Parathyroid adenoma (tissue), 2 donors: ENCODE measurements at regions not wholly inside any gene's neighbourhood (a gene's known extent, or its start where the extent isn't known, plus 50 kb on each side); places are given as distances from the start of the nearest gene placed in this dataset.
"Not testable (repeated sequence)": the region's sequence is repeated elsewhere in the genome, so short reads cannot be mapped to it uniquely, and the experiment has no call there.

ENCODE experiments used
- H2AFZ ChIP-seq: fragments of 300-600 bp; sonication (generic); one replicate; pipeline ENCODE4 v1.7.0; 2017; ENCODE audit warnings: antibody characterized with exemption, mild to moderate bottlenecking
- H3K27ac ChIP-seq: fragments of 300-600 bp; sonication (generic); one replicate; pipeline ENCODE4 v1.7.0; 2017
- H3K27me3 ChIP-seq: fragments of 300-600 bp; sonication (generic); one replicate; pipeline ENCODE4 v1.7.0; 2017; ENCODE audit warnings: low read length; ENCODE audit not compliant: control insufficient read depth, insufficient read depth
- H3K36me3 ChIP-seq: fragments of 300-600 bp; sonication (generic); one replicate; pipeline ENCODE4 v1.7.0; 2017; ENCODE audit warnings: low read length; ENCODE audit not compliant: control insufficient read depth, insufficient read depth
- H3K4me1 ChIP-seq: fragments of 300-600 bp; sonication (generic); one replicate; pipeline ENCODE4 v1.7.0; 2017; ENCODE audit warnings: control low read depth
- H3K4me2 ChIP-seq: fragments of 300-600 bp; sonication (generic); one replicate; pipeline ENCODE4 v1.7.0; 2017; ENCODE audit warnings: low read length
- H3K4me3 ChIP-seq: fragments of 300-600 bp; sonication (generic); one replicate; pipeline ENCODE4 v1.7.0; 2017; ENCODE audit warnings: low read depth, low read length
- H3K79me2 ChIP-seq: fragments of 300-600 bp; sonication (generic); one replicate; pipeline ENCODE4 v1.7.0; 2017; ENCODE audit warnings: control low read depth
- H3K9ac ChIP-seq: fragments of 300-600 bp; sonication (generic); one replicate; pipeline ENCODE4 v1.7.0; 2017; ENCODE audit warnings: mild to moderate bottlenecking
- H3K9me3 ChIP-seq: fragments of 300-600 bp; sonication (generic); one replicate; pipeline ENCODE4 v1.7.0; 2017; ENCODE audit warnings: low read length; ENCODE audit not compliant: control insufficient read depth
- TF ChIP-seq, protein P1 (sequence below): fragments of 300-600 bp; sonication (generic); IDR thresholded peaks from one replicate; pipeline ENCODE4 v1.7.0; 2017; ENCODE audit warnings: antibody characterized with exemption, mild to moderate bottlenecking
- donor health status: primary hyperparathyroidism.

DNA sequence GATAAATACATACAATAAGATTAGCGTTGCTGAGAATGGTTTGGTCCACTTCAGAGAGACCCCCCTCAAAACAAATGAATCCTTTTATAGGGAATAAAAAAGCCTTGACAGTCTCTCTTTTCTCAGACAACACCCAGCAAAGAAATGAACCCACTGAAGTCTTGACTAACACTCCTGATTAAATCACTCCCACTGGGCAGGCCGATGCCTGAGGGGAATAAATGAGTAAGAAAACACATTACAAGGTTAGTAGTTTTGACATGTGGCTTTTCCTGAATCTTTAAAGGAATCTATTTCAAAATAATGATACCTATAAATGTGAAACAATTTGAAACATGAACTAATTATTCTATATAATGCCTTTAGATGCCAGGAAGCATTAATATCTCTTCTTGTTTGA lies 146.9 kb upstream of the POGK start:
- H3K4me1 ChIP-seq, result no peaks in the 10 kb centered on the region
- H3K79me2 ChIP-seq, result no peaks in the 10 kb centered on the region
- no peaks in the 10 kb centered on the region for H3K36me3 ChIP-seq
- H3K9ac ChIP-seq, result no peak overlapping the region
- H2AFZ ChIP-seq, result no peak overlapping the region
- H3K9me3 ChIP-seq, result no peaks in the 10 kb centered on the region
- TF ChIP-seq, protein P1, sequence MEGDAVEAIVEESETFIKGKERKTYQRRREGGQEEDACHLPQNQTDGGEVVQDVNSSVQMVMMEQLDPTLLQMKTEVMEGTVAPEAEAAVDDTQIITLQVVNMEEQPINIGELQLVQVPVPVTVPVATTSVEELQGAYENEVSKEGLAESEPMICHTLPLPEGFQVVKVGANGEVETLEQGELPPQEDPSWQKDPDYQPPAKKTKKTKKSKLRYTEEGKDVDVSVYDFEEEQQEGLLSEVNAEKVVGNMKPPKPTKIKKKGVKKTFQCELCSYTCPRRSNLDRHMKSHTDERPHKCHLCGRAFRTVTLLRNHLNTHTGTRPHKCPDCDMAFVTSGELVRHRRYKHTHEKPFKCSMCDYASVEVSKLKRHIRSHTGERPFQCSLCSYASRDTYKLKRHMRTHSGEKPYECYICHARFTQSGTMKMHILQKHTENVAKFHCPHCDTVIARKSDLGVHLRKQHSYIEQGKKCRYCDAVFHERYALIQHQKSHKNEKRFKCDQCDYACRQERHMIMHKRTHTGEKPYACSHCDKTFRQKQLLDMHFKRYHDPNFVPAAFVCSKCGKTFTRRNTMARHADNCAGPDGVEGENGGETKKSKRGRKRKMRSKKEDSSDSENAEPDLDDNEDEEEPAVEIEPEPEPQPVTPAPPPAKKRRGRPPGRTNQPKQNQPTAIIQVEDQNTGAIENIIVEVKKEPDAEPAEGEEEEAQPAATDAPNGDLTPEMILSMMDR, result no peak
- H3K4me3 ChIP-seq, result no peak overlapping the region
- H3K27ac ChIP-seq, result no peak overlapping the region
- H3K27me3 ChIP-seq, result no peaks in the 10 kb centered on the region
- H3K4me2 ChIP-seq, result no peak overlapping the region

DNA sequence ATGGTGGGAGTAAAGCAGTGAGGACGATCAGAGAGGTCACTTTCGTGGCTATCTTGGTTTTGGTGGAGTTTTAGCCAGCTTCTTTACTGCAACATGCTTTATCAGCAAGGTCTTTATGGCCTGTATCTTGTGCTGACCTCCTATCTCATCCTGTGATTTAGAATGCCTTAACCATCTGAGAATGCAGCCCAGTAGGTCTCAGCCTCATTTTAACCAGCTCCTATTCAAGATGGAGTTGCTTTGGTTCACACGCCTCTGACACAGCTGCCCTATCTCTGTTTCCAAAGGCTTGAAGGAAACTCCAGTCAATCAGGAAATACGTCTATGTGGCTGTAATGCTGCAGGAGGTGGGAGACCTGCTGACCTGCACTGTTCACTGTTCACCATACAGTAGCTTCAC lies 146.1 kb upstream of the POGK start:
- no peaks in the 10 kb centered on the region for H3K27me3 ChIP-seq

DNA sequence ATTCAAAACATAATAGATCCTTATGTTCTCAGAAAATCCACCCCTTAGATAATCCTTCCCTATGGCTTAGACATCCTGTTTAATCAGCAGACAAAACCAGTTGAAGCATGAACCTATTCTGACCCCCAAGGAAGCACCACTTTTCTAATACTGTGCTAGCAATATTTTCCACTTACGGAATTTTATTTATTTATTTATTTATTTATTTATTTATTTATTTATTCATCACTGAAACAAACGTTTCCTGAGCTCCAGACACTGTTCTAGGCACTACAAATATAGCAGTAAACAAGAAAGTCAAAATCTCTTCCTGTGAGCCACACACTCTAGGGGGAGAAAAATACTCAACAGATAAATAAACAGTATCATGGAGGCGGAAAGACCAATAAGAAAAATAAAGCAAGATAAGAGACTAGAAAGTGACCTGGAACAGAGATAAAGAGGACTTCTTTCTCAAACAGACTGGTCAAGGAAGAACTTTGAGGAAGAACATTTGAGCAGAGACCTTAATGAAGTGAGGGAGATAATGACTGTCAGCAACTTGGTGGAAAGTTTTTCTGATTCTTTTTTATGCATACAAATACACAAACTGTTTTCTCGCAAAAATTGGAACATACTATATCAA lies 145.5 kb upstream of the POGK start:
- no peaks in the 10 kb centered on the region for H3K79me2 ChIP-seq

More for the DNA sequence above, 146.1 kb upstream of the POGK start:
- H3K27ac ChIP-seq, result no peak overlapping the region
- H3K4me2 ChIP-seq, result no peak overlapping the region
- no peaks in the 10 kb centered on the region for H3K9me3 ChIP-seq
- H3K4me1 ChIP-seq, result no peaks in the 10 kb centered on the region
- H3K36me3 ChIP-seq, result no peaks in the 10 kb centered on the region
- no peaks in the 10 kb centered on the region for H3K79me2 ChIP-seq
- H2AFZ ChIP-seq, result no peak overlapping the region
- TF ChIP-seq, protein P1, result no peak
- no peak overlapping the region for H3K4me3 ChIP-seq
- H3K9ac ChIP-seq, result no peak overlapping the region

DNA sequence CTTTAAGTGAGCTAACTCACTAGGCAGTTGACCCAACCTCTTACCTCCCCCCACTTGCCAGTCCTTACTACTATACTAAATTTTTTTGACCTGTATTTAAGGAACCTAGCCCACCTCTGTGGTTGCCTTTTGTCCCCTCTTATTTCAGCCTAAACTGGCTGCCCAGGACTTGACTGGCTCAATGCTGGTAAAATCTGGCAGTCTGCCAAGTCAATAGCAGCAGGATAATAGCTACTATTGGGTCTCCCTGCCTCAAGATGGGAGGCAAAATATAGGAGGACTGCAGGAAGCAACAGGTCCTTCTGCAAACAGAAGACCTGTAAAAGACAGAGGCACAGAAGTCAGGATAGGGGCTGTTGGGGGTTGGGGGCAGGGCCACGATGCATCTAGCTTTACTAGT lies 144.2 kb upstream of the POGK start:
- Histone ChIP-seq H3K27me3 (no peaks in the 10 kb centered on the region), H3K4me1 (no peaks in the 10 kb centered on the region), H3K9me3 (no peaks in the 10 kb centered on the region), H3K27ac (no peak overlapping the region), H3K9ac (no peak overlapping the region), H2AFZ (no peak overlapping the region), H3K36me3 (no peaks in the 10 kb centered on the region), H3K4me3 (no peak overlapping the region), H3K79me2 (no peaks in the 10 kb centered on the region), H3K4me2 (no peak overlapping the region)
- TF ChIP-seq, protein P1, result no peak

More for the DNA sequence above, 145.5 kb upstream of the POGK start:
- no peak overlapping the region for H3K4me3 ChIP-seq
- H3K36me3 ChIP-seq, result no peaks in the 10 kb centered on the region
- no peak overlapping the region for H2AFZ ChIP-seq
- TF ChIP-seq, protein P1, result no peak
- H3K27ac ChIP-seq, result no peak overlapping the region
- H3K27me3 ChIP-seq, result no peaks in the 10 kb centered on the region
- no peaks in the 10 kb centered on the region for H3K9me3 ChIP-seq
- H3K4me2 ChIP-seq, result no peak overlapping the region
- no peaks in the 10 kb centered on the region for H3K4me1 ChIP-seq
- no peak overlapping the region for H3K9ac ChIP-seq

DNA sequence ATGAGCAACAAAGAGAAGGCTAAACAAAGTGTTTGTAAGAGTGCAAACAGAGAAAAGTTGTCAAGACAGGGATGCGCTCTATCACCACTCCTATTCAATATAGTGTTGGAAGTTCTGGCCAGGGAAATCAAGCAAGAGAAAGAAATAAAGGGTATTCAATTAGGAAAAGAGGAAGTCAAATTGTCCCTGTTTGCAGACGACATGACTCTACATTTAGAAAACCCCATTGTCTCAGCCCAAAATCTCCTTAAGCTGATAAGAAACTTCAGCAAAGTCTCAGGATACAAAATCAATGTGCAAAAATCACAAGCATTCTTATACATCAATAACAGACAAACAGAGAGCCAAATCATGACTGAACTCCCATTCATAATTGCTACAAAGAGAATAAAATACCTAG lies 143.4 kb upstream of the POGK start:
- not testable (repeated sequence) for H3K27me3 ChIP-seq, H2AFZ ChIP-seq, H3K4me2 ChIP-seq, H3K36me3 ChIP-seq, H3K9ac ChIP-seq, H3K9me3 ChIP-seq, H3K27ac ChIP-seq, H3K4me3 ChIP-seq, H3K79me2 ChIP-seq, H3K4me1 ChIP-seq
